NCI-H82 (cell line): ENCODE measurements at regions not wholly inside any gene's neighbourhood (a gene's known extent, or its start where the extent isn't known, plus 50 kb on each side); places are given as distances from the start of the nearest gene placed in this dataset.

Experiments
- DNase-seq: peaks from one replicate; lab custom pipeline; 2025; lab: John Stamatoyannopoulos, UW

- no peak for DNase-seq
These were observed 825.7 kb downstream of the OLFM4 start for GRCh38 chr13:53854321-53854720.

- DNase-seq: peak; percentile 68
These were observed 828.1 kb downstream of the OLFM4 start for GRCh38 chr13:53856573-53857195.

- no peak for DNase-seq
These were observed 834.9 kb downstream of the OLFM4 start for GRCh38 chr13:53863520-53863919.

- no peak for DNase-seq
These were observed 844.9 kb downstream of the OLFM4 start for GRCh38 chr13:53873558-53873957.

GRCh38 chr13:53878861-53879260 lies 850.2 kb downstream of the OLFM4 start:
- DNase-seq: no peak

GRCh38 chr13:53885997-53886396 lies 857.4 kb downstream of the OLFM4 start:
- DNase-seq: no peak

- no peak for DNase-seq
These were observed 862.1 kb downstream of the OLFM4 start for GRCh38 chr13:53890696-53891095.

GRCh38 chr13:53901593-53901992 lies 873.0 kb downstream of the OLFM4 start:
- DNase-seq: no peak

GRCh38 chr13:53907891-53908290 lies 879.3 kb downstream of the OLFM4 start:
- DNase-seq: no peak

GRCh38 chr13:53920916-53921315 lies 892.3 kb downstream of the OLFM4 start:
- no peak for DNase-seq

GRCh38 chr13:53921473-53921872 lies 892.9 kb downstream of the OLFM4 start:
- no peak for DNase-seq

- DNase-seq: peak; percentile 90
These were observed 913.1 kb downstream of the OLFM4 start for GRCh38 chr13:53941588-53942190.

GRCh38 chr13:53946500-53946899 lies 917.9 kb downstream of the OLFM4 start:
- no peak for DNase-seq

GRCh38 chr13:53953183-53953582 lies 924.6 kb downstream of the OLFM4 start:
- DNase-seq: peak; percentile 94
